ENCODE measurements at regions not wholly inside any gene's neighbourhood (a gene's known extent, or its start where the extent isn't known, plus 50 kb on each side); places are given as distances from the start of the nearest gene placed in this dataset.

- DNase-seq (ENCODE audit: low read depth), result no peak
- no peak overlapping the region for H3K4me3 ChIP-seq (ENCODE audit: low read depth, low read length)
- TF ChIP-seq CTCF (conservative IDR thresholded peaks at IDR 0.05; ENCODE audit: low read depth, low read length), result no peak
Observed at GRCh38 chr15:81595752-81596151, 221.7 kb upstream of the TMC3 start.

DNA sequence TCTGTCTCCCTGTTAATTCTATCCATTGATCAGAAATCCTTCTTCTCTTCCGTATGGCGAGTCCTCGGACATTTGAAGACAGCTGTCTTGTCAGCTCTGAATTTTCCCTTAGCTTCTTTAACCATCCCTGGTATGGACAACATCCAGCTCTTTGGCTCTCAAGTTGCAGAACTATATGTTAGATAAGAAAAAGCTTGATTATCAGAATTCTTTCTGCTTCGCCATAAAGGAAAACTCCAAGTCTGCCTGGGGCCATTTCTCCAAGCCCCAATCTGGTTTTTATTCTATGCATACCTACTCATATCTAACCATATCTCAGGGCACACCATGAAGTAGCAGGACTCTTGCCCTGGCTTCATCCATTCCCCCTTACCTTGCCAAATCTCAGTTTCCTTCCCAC lies 215.7 kb upstream of the TMC3 start:
- DNase-seq (ENCODE audit: low read depth), result no peak
- H3K4me3 ChIP-seq (ENCODE audit: low read depth, low read length), result no peak overlapping the region
- TF ChIP-seq CTCF (conservative IDR thresholded peaks at IDR 0.05; ENCODE audit: low read depth, low read length), result no peak

DNA sequence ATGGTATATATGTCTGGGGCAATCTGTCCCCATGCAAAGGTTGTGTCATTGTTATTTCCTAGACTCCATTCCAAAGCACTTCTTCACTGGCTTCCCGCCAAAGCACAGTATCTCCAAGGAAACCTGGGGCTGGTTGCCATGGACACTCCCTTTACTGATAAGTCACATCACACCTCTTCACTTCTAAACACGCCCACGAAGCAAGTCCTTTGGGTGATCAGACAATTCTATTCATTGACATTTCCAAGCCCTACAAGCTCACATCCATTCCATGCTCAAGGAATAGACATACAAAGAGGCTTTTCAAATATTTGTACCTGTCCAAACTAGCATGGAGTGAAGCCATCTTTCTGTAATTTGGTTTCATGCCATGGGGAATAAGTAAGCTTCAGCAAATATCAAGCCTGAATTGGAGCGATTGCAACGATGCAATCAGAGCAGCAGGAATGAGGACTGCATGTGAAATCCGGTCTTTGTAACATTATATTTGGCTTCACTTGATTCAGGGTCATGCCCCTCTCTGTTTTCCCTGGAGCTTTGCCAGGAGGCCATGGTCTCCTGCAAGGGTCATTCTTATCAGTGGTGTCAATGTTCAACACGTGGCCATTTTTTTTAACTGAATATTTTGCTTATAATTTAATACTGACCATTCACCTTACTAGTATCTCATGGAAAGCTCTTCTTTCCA lies 201.6 kb upstream of the TMC3 start:
- TF ChIP-seq CTCF (conservative IDR thresholded peaks at IDR 0.05; ENCODE audit: low read depth, low read length), result no peak
- peak; percentile 42 for DNase-seq (ENCODE audit: low read depth)
- no peak overlapping the region for H3K4me3 ChIP-seq (ENCODE audit: low read depth, low read length)

- no peak overlapping the region for H3K4me3 ChIP-seq (ENCODE audit: low read depth, low read length)
- no peak for TF ChIP-seq CTCF (conservative IDR thresholded peaks at IDR 0.05; ENCODE audit: low read depth, low read length)
- DNase-seq (ENCODE audit: low read depth), result no peak
Observed at GRCh38 chr15:81573098-81573746, 199.2 kb upstream of the TMC3 start.

DNA sequence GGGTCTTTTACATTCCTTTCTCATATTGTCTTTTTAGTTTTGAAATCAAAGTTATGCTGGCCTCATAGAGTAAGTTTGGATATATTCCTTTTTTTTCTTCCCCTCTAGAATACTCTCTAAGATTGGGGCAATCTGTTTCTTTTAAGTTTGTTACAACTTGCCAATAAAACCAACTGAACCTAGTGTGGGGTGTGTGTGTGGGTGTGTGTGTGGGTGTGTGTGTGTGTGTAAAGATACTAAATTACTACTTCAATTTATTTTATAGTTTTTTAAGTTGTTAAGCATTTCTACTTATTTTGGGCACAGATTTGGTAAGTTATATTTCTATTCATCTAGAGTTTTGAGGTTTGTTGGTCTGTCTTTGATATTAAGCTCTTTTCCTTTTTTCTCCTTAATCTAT lies 198.2 kb upstream of the TMC3 start:
- TF ChIP-seq CTCF (conservative IDR thresholded peaks at IDR 0.05; ENCODE audit: low read depth, low read length), result no peak
- H3K4me3 ChIP-seq (ENCODE audit: low read depth, low read length), result no peak overlapping the region
- DNase-seq (ENCODE audit: low read depth), result no peak

GRCh38 chr15:81569286-81570080 lies 195.5 kb upstream of the TMC3 start:
- no peak for TF ChIP-seq CTCF (conservative IDR thresholded peaks at IDR 0.05; ENCODE audit: low read depth, low read length)
- DNase-seq (ENCODE audit: low read depth), result no peak
- no peak overlapping the region for H3K4me3 ChIP-seq (ENCODE audit: low read depth, low read length)
